ENCODE measurements at regions not wholly inside any gene's neighbourhood (a gene's known extent, or its start where the extent isn't known, plus 50 kb on each side); places are given as distances from the start of the nearest gene placed in this dataset.

DNA sequence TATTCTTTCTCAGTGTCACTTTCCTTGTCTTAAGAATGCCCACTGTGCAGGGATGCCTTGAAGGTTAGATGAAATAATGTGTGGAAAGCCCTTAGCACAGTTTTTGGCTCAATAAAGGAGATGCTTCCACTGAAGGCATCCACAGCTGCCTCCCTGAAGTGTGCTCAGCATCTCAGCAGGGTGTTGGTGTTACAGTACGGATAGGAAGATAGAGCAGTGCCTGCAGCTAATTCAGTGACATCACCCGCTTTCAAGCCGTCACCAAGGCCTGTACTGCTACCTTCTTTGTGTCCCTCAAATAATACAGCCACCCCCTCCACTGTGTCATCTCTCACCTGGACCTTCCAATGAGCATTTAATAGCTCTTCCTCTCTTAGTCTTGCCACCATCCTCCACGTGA is 59.0 kb downstream of the NDUFS5 start:
- DNase-seq = no peak
- TF ChIP-seq, protein P1, sequence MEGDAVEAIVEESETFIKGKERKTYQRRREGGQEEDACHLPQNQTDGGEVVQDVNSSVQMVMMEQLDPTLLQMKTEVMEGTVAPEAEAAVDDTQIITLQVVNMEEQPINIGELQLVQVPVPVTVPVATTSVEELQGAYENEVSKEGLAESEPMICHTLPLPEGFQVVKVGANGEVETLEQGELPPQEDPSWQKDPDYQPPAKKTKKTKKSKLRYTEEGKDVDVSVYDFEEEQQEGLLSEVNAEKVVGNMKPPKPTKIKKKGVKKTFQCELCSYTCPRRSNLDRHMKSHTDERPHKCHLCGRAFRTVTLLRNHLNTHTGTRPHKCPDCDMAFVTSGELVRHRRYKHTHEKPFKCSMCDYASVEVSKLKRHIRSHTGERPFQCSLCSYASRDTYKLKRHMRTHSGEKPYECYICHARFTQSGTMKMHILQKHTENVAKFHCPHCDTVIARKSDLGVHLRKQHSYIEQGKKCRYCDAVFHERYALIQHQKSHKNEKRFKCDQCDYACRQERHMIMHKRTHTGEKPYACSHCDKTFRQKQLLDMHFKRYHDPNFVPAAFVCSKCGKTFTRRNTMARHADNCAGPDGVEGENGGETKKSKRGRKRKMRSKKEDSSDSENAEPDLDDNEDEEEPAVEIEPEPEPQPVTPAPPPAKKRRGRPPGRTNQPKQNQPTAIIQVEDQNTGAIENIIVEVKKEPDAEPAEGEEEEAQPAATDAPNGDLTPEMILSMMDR (IDR thresholded peaks at IDR 0.05; ENCODE audit: low read depth, low read length) = no peak
- Histone ChIP-seq H3K36me3 (no peaks in the 10 kb centered on the region), H3K27me3 (peaks cover 11% of the 10 kb centered on the region), H3K9me3 (no peaks in the 10 kb centered on the region), H3K4me3 (ENCODE audit: low read depth, low read length) (no peak overlapping the region), H3K4me1 (no peaks in the 10 kb centered on the region)

GRCh38 chr1:39086386-39086785 is 60.2 kb downstream of the NDUFS5 start:
- no peak for DNase-seq
- TF ChIP-seq, protein P1 (IDR thresholded peaks at IDR 0.05; ENCODE audit: low read depth, low read length) = no peak
- no peak overlapping the region for H3K4me3 ChIP-seq (ENCODE audit: low read depth, low read length)
- H3K4me1 ChIP-seq = no peaks in the 10 kb centered on the region
- H3K36me3 ChIP-seq = no peaks in the 10 kb centered on the region
- no peaks in the 10 kb centered on the region for H3K9me3 ChIP-seq
- H3K27me3 ChIP-seq = peaks cover 10% of the 10 kb centered on the region

- no peak for DNase-seq
- Histone ChIP-seq H3K4me1 (no peaks in the 10 kb centered on the region), H3K27me3 (peaks cover 6% of the 10 kb centered on the region), H3K9me3 (no peaks in the 10 kb centered on the region), H3K36me3 (no peaks in the 10 kb centered on the region), H3K4me3 (ENCODE audit: low read depth, low read length) (no peak overlapping the region)
- TF ChIP-seq, protein P1 (IDR thresholded peaks at IDR 0.05; ENCODE audit: low read depth, low read length) = no peak
These were observed 60.8 kb downstream of the NDUFS5 start for GRCh38 chr1:39086865-39087409.

- Histone ChIP-seq H3K36me3 (no peaks in the 10 kb centered on the region), H3K4me3 (ENCODE audit: low read depth, low read length) (no peak overlapping the region), H3K4me1 (no peaks in the 10 kb centered on the region), H3K9me3 (no peaks in the 10 kb centered on the region), H3K27me3 (peaks cover 1% of the 10 kb centered on the region)
- TF ChIP-seq, protein P1 (IDR thresholded peaks at IDR 0.05; ENCODE audit: low read depth, low read length) = no peak
- no peak for DNase-seq
These were observed 61.3 kb downstream of the NDUFS5 start for GRCh38 chr1:39087435-39087834.

DNA sequence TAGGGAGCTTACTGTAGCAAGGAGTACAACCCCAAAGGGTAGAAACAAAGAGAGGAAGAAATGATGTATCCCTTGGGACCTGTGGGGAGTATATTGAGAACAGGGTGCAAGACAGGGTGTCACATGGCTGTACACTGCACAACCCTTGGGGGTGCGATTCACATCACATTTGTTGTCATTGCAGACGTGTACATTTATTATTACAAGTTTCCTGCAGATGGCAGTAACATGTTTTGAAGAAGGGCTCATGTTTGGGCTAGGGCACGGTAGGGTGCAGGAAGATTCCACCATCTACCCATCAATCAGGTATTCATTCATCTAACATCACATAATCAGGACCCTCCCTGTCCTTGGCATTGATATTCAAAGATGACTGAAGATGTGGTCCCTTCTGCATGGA is 62.5 kb downstream of the NDUFS5 start:
- Histone ChIP-seq H3K36me3 (no peaks in the 10 kb centered on the region), H3K4me1 (no peaks in the 10 kb centered on the region), H3K9me3 (no peaks in the 10 kb centered on the region), H3K4me3 (ENCODE audit: low read depth, low read length) (no peak overlapping the region), H3K27me3 (no peaks in the 10 kb centered on the region)
- TF ChIP-seq, protein P1 (IDR thresholded peaks at IDR 0.05; ENCODE audit: low read depth, low read length) = no peak
- no peak for DNase-seq

DNA sequence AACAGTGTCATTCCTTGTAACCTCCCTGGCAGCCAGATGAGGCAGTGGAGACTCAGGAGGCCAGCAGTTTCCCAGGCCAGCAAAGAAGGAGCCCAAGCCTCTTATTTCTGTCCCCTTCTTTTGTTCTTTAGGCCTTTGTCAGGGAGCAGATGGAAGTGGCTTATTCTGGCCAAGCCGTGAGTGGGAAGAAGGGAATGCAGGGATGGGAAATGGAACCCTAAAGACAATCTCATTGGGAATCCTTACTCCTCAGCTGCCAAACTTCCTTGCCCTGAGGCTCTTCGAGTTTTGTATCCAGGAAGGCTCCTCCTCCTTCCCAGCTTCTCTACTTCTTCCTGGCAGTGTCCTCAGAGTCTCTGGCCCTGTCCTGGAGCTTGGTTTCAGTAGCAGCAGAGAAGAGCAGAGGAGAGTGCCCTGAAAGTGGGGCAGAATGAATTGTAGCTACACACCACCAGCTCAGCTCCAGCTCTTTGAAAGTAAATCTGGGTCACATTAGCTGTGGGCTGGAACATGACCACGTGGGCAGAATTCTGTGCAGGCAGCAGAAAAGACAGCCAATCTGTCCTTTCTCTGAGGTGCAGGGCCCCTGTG is 63.9 kb downstream of the NDUFS5 start:
- Histone ChIP-seq H3K9me3 (no peaks in the 10 kb centered on the region), H3K4me1 (no peaks in the 10 kb centered on the region), H3K36me3 (no peaks in the 10 kb centered on the region), H3K27me3 (no peaks in the 10 kb centered on the region), H3K4me3 (ENCODE audit: low read depth, low read length) (no peak overlapping the region)
- DNase-seq = no peak
- TF ChIP-seq, protein P1 (IDR thresholded peaks at IDR 0.05; ENCODE audit: low read depth, low read length) = no peak
